Stimulated activated CD8-positive, alpha-beta memory T cell treated with anti-CD3 and anti-CD28 coated beads, Interleukin-2, amount 100 ng/mL, for 48 hours (primary cell): ENCODE measurements at regions not wholly inside any gene's neighbourhood (a gene's known extent, or its start where the extent isn't known, plus 50 kb on each side); places are given as distances from the start of the nearest gene placed in this dataset.
"Not testable (repeated sequence)": the region's sequence is repeated elsewhere in the genome, so short reads cannot be mapped to it uniquely, and the experiment has no call there.

Source experiments
- DNase-seq, 2 donors: peaks; one replicate each; pipeline ENCODE4 v3.0.0-alpha.2; 2020; ENCODE audit warnings: low read depth in 2 of 2

GRCh38 chr1:120465900-120466299 lies 51.1 kb downstream of the NBPF8 start:
- not testable (repeated sequence) for DNase-seq

- not testable (repeated sequence) for DNase-seq
These were observed 62.8 kb downstream of the NBPF8 start for GRCh38 chr1:120477663-120478062.

GRCh38 chr1:120478400-120478799 lies 63.6 kb downstream of the NBPF8 start:
- not testable (repeated sequence) for DNase-seq

- DNase-seq: not testable (repeated sequence)
These were observed 72.7 kb downstream of the NBPF8 start for GRCh38 chr1:120487542-120487941.

- not testable (repeated sequence) for DNase-seq
These were observed 74.4 kb downstream of the NBPF8 start for GRCh38 chr1:120489217-120489616.

GRCh38 chr1:120497145-120497544 lies 82.3 kb downstream of the NBPF8 start:
- DNase-seq: not testable (repeated sequence)

- DNase-seq: not testable (repeated sequence)
These were observed 88.4 kb downstream of the NBPF8 start for GRCh38 chr1:120503284-120503683.

GRCh38 chr1:120506352-120506751 lies 91.5 kb downstream of the NBPF8 start:
- not testable (repeated sequence) for DNase-seq

GRCh38 chr1:120508351-120508750 lies 93.5 kb downstream of the NBPF8 start:
- DNase-seq: not testable (repeated sequence)

GRCh38 chr1:120509258-120509657 lies 94.4 kb downstream of the NBPF8 start:
- DNase-seq: not testable (repeated sequence)

GRCh38 chr1:120513099-120513498 lies 98.3 kb downstream of the NBPF8 start:
- DNase-seq: not testable (repeated sequence)

- not testable (repeated sequence) for DNase-seq
These were observed 98.7 kb downstream of the NBPF8 start for GRCh38 chr1:120513531-120513930.

GRCh38 chr1:120519196-120519595 lies 104.4 kb downstream of the NBPF8 start:
- DNase-seq: not testable (repeated sequence)

GRCh38 chr1:120524416-120524815 lies 109.6 kb downstream of the NBPF8 start:
- not testable (repeated sequence) for DNase-seq

GRCh38 chr1:120525386-120525785 lies 110.6 kb downstream of the NBPF8 start:
- DNase-seq: not testable (repeated sequence)

- DNase-seq: not testable (repeated sequence)
These were observed 114.7 kb downstream of the NBPF8 start for GRCh38 chr1:120529475-120530089.

GRCh38 chr1:120531455-120531854 lies 116.6 kb downstream of the NBPF8 start:
- DNase-seq: not testable (repeated sequence)

- not testable (repeated sequence) for DNase-seq
These were observed 119.7 kb downstream of the NBPF8 start for GRCh38 chr1:120534361-120535047.

GRCh38 chr1:120535052-120535451 lies 120.2 kb downstream of the NBPF8 start:
- not testable (repeated sequence) for DNase-seq

GRCh38 chr1:120541394-120541793 lies 126.6 kb downstream of the NBPF8 start:
- DNase-seq: not testable (repeated sequence)

GRCh38 chr1:120542365-120542764 lies 127.5 kb downstream of the NBPF8 start:
- not testable (repeated sequence) for DNase-seq

GRCh38 chr1:120542940-120543339 lies 128.1 kb downstream of the NBPF8 start:
- not testable (repeated sequence) for DNase-seq

GRCh38 chr1:120544434-120544833 lies 129.6 kb downstream of the NBPF8 start:
- DNase-seq: peak; percentile 63 to 65
